Activated T-helper 2 cell treated with anti-CD3 and anti-CD28 coated beads, Interferon-gamma antibody, Interleukin-2, Interleukin-4, amounts not matched to agents 10 μg/mL and 5 μg/mL and 100 μg/mL, durations not matched to agents 14 hours and 24 hours and 36 hours (primary cell): ENCODE measurements at regions not wholly inside any gene's neighbourhood (a gene's known extent, or its start where the extent isn't known, plus 50 kb on each side); places are given as distances from the start of the nearest gene placed in this dataset.

ENCODE experiments used
- DNase-seq: peaks from one replicate; pipeline ENCODE4 v3.0.0; 2021; ENCODE audit warnings: low spot score
- H3K27ac Mint-ChIP-seq: one replicate; pipeline ENCODE4 v1.8.0; 2021; ENCODE audit warnings: mixed read lengths
- H3K27me3 Mint-ChIP-seq: one replicate; pipeline ENCODE4 v1.8.0; 2021; ENCODE audit warnings: low read depth, mixed read lengths
- H3K36me3 Mint-ChIP-seq: one replicate; pipeline ENCODE4 v1.8.0; 2021; ENCODE audit warnings: low read depth, mixed read lengths
- H3K4me1 Mint-ChIP-seq: one replicate; pipeline ENCODE4 v1.8.0; 2021; ENCODE audit warnings: low read depth, mixed read lengths
- H3K4me3 Mint-ChIP-seq: one replicate; pipeline ENCODE4 v1.8.0; 2021; ENCODE audit warnings: low read depth, mild to moderate bottlenecking, moderate library complexity, mixed read lengths
- H3K9me3 Mint-ChIP-seq: one replicate; pipeline ENCODE4 v1.8.0; 2021; ENCODE audit warnings: mixed read lengths
- intact Hi-C: fragments of 100-400 bp; cut with micrococcal nuclease; formaldehyde crosslinking; loops from one replicate; pipeline ENCODE4 v1.15.1; 2023

DNA sequence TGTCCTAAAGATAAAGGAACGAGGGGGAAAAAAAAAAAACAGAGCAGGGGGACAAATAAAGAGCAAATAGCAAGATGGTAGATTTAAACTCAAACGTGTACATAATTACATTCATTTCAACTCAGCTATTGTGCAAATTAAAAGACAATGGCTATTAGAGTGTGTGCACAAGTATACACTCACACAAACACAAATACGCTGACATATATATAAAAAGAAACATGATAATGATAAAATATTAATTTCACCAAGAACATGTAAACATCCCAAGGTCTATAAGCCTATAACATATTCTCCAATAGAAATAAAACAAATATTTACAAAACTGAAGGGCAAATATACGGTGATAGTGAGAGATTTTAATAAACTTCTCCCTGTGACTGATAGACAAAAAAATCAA, 1354.9 kb upstream of the GJE1 start:
- peaks cover 8% of the 10 kb centered on the region for H3K4me1 Mint-ChIP-seq
- H3K36me3 Mint-ChIP-seq: no peaks in the 10 kb centered on the region
- no peak overlapping the region for H3K27ac Mint-ChIP-seq

DNA sequence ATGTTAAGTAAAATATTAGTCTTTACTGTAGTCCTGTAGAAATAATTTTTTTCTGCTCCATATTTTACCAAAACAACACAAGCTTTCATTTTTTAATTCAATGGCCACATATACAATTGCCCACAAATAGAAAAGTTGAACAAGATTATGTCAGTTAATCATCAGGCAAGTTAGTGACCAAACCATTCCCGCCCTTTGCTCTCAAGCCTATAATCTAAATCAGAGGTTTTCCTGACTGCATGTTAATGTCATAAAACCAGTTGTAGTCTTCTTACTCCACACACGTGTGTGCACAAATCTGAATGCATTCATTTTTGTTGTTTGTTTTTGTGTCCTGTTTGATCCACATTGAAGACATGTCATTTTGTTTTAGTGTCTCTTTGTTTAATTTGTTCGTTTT, 1357.7 kb upstream of the GJE1 start:
- H3K9me3 Mint-ChIP-seq: peaks cover 17% of the 10 kb centered on the region
- intact Hi-C loops: loop anchor here (10.0 kb wide), 1 partner anchor 190 kb away; no protein-coding TSS in a partner anchor
- peaks cover 10% of the 10 kb centered on the region for H3K27me3 Mint-ChIP-seq
- H3K36me3 Mint-ChIP-seq: no peaks in the 10 kb centered on the region
- DNase-seq: no peak
- no peak overlapping the region for H3K27ac Mint-ChIP-seq
- H3K4me3 Mint-ChIP-seq: no peak overlapping the region
- peaks cover 8% of the 10 kb centered on the region for H3K4me1 Mint-ChIP-seq

More for the DNA sequence above, 1354.9 kb upstream of the GJE1 start:
- no peak for DNase-seq
- Mint-ChIP-seq H3K9me3 (no peaks in the 10 kb centered on the region), H3K27me3 (peaks cover 10% of the 10 kb centered on the region), H3K4me3 (no peak overlapping the region)
- intact Hi-C loops: loop anchor here (10.0 kb wide), 1 partner anchor 193 kb away; no protein-coding TSS in a partner anchor

DNA sequence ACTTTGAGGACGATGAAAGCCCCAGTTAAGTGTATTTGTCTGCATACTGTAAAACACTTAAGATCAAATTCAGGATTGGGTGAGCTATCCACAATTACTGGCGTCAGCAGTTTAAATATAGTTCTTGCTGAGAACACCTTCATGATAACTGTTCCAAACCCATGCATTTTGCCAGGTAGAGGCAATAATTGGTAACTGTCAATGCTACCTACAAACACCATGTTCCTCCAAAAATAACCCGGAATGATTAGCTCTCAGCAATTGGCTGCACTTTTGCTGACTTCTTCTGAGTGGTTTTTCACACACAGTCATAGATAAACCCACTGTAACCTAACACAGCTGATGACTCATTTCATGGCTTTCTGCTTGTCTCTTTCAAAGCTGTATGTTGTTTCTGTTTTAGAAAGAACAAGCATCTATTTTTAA, 1358.6 kb upstream of the GJE1 start:
- intact Hi-C loops: loop anchor here (1.0 to 10.0 kb wide), 2 partner anchors 35 to 189 kb away; no protein-coding TSS in a partner anchor
- Mint-ChIP-seq H3K9me3 (peaks cover 23% of the 10 kb centered on the region), H3K27me3 (peaks cover 10% of the 10 kb centered on the region), H3K27ac (no peak overlapping the region), H3K36me3 (no peaks in the 10 kb centered on the region), H3K4me3 (no peak overlapping the region), H3K4me1 (peaks cover 8% of the 10 kb centered on the region)
- DNase-seq: no peak

DNA sequence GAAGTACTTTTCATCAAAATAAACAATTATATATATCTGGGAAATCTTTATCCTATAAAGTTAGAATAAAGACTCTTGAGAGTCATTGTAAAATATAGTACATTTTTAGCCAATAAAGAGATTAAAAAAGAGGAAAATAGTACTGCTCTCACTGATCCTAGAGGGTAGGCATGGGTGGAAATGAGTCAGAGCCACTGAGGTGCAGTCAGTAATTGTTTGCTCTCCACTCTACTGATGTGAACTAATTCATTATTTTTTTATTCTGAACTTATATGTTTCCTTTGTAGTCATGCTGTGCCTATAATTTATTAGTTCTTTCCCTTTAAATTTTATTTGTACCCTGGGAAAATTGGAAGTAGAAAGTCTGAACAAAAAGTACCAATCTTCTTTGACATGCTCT, 1359.4 kb upstream of the GJE1 start:
- Mint-ChIP-seq H3K9me3 (peaks cover 25% of the 10 kb centered on the region), H3K36me3 (no peaks in the 10 kb centered on the region), H3K4me1 (peaks cover 8% of the 10 kb centered on the region), H3K27me3 (peaks cover 7% of the 10 kb centered on the region), H3K4me3 (no peak overlapping the region), H3K27ac (no peak overlapping the region)
- intact Hi-C loops: loop anchor here (10.0 kb wide), 1 partner anchor 188 kb away; no protein-coding TSS in a partner anchor
- no peak for DNase-seq

DNA sequence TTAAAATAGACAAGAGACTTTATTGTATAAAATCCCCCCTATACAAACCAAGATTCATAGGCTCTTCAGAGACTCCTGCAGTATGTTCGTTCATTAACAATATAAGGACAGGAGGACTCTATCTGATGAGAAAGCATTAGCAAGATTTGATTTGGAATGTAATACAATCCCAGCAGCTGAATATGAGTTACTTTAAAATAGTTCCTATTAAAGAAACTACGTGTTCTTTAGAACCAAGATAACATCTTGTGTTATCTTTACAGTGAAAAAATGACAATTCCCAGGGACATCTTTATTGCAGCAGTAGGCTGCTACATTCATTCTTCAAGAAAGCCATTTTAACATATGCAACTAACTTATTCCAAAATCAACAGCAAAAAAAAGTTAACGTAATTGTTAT, 1360.1 kb upstream of the GJE1 start:
- intact Hi-C loops: loop anchor here (10.0 kb wide), 1 partner anchor 188 kb away; no protein-coding TSS in a partner anchor
- H3K9me3 Mint-ChIP-seq: peaks cover 30% of the 10 kb centered on the region
- DNase-seq: no peak
- peaks cover 7% of the 10 kb centered on the region for H3K27me3 Mint-ChIP-seq
- H3K4me3 Mint-ChIP-seq: no peak overlapping the region
- H3K4me1 Mint-ChIP-seq: peaks cover 8% of the 10 kb centered on the region
- H3K27ac Mint-ChIP-seq: no peak overlapping the region
- no peaks in the 10 kb centered on the region for H3K36me3 Mint-ChIP-seq

DNA sequence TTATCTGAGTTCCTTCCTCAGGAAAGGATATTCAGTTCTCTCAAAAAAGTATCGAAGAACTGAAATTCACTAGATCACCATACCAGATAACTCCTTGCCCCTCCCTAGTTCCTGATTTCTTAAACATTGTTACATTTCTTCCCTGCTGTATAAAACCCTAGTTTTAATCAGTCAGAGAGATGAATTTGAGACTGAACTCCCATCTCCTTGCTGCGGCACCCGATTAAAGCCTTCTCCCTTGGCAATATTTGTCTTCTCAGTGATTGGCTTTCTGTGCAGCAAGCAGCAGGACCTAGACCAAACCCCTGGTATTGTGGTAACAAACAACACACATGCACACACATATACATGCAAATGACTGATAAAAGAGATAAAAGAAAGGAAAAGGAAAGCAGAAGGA, 1364.6 kb upstream of the GJE1 start:
- H3K36me3 Mint-ChIP-seq: no peaks in the 10 kb centered on the region
- H3K27me3 Mint-ChIP-seq: peaks cover 2% of the 10 kb centered on the region
- H3K4me1 Mint-ChIP-seq: no peaks in the 10 kb centered on the region
- H3K27ac Mint-ChIP-seq: no peak overlapping the region
- no peak overlapping the region for H3K4me3 Mint-ChIP-seq
- intact Hi-C loops: no loop called here
- peaks cover 40% of the 10 kb centered on the region for H3K9me3 Mint-ChIP-seq
- DNase-seq: no peak

DNA sequence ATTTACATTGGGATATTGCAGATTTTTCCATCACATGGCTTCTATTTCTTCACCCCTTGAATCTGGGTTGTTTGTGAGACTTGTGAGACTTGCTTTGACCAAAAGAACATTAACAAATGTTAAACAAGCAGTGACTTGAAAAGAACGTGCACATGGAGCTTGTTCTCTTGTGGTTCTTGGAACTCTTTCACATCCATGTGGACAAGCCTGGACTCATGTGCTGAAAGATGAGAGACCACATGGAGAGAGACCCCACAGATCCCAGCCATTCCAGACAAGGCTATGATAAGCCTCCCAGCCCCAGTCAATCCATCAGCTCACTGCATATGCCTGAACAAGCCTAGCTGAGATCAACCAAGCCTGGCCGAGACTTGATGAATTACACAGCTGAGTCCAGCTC, 1365.7 kb upstream of the GJE1 start:
- Mint-ChIP-seq H3K4me3 (no peak overlapping the region), H3K27me3 (peaks cover 2% of the 10 kb centered on the region), H3K27ac (no peak overlapping the region), H3K4me1 (no peaks in the 10 kb centered on the region), H3K9me3 (peaks cover 39% of the 10 kb centered on the region), H3K36me3 (no peaks in the 10 kb centered on the region)
- no peak for DNase-seq
- intact Hi-C loops: no loop called here

DNA sequence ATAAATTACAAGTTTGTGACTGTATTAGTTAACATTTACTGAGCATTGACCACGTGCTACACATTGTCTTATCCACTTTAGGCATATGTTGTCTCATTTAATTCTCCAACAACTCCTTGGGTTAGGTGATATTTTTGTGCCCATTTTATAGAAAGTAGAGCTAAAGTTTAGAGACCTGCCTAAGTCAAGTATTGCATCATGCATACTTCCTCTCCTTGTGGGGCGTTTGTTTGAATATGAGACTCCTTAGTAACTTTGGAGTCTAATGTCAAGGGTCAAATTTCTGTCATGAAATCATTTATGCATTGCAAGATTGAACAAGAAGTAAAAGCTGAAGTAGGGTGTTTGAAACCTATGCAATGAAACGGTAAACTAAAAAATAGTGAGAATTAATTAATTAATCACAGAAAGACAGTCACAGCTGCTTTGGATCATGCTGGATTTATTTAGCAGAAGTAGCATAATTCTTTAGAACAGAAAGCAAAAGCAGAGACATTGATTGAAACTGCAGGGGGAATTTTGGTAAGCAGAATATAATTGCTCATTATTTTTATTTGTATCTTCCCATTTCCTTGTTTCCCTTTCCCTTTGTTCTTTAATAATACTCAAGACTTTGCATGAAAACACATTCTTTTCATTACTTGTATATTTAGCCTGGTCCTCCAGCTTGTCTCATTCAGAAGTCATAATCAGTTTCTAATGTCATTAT, 1374.4 kb upstream of the GJE1 start:
- no peak for DNase-seq
- no peak overlapping the region for H3K27ac Mint-ChIP-seq

DNA sequence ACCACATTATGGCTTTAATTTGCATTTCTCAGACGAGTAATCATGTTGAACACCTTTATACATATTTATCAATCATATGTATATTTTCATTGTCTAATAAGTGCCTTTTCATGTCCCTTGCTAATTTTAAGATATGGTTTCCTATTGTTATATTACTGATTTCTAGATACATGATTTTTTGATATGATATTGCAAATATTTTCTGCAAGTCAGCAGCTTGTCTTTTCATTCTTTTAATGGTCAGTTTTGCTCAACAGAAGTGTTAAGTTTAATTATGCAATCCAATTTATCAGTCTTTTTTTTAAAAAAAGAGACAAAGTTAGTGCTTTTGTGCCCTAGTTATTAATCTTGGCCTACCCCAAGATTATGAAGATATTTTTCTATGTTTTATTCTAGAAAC, 1377.8 kb upstream of the CITED2 start:
- no peak for DNase-seq
- Mint-ChIP-seq H3K4me1 (no peaks in the 10 kb centered on the region), H3K27ac (no peak overlapping the region), H3K27me3 (no peaks in the 10 kb centered on the region), H3K4me3 (no peak overlapping the region), H3K9me3 (peaks cover 15% of the 10 kb centered on the region), H3K36me3 (no peaks in the 10 kb centered on the region)
- intact Hi-C loops: no loop called here

More for the DNA sequence above, 1374.4 kb upstream of the GJE1 start:
- Mint-ChIP-seq H3K27me3 (no peaks in the 10 kb centered on the region), H3K4me3 (no peak overlapping the region), H3K4me1 (peaks cover 2% of the 10 kb centered on the region), H3K9me3 (no peaks in the 10 kb centered on the region), H3K36me3 (no peaks in the 10 kb centered on the region)
- intact Hi-C loops: no loop called here

DNA sequence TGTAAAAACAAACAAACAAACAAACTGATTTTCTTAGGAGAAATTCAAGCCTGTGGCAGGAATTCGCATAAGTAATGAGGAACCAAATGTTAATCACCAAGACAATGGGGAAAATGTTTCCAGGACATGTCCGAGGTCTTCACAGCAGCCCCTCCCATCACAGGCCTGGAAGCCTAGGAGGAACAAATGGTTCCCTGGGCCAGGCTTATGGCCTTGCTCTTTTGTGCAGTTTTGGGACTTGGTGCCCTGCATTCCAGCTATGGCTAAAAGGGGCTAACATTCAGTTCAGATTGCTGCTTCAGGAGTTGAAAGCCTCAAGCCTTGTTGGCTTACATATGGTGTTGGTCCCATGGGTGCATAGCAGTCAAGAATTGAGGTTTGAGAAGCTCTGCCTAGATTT, 1372.7 kb upstream of the CITED2 start:
- DNase-seq: no peak
- Mint-ChIP-seq H3K4me3 (no peak overlapping the region), H3K36me3 (no peaks in the 10 kb centered on the region), H3K27me3 (no peaks in the 10 kb centered on the region), H3K27ac (no peak overlapping the region), H3K9me3 (peaks cover 22% of the 10 kb centered on the region), H3K4me1 (no peaks in the 10 kb centered on the region)
- intact Hi-C loops: no loop called here

DNA sequence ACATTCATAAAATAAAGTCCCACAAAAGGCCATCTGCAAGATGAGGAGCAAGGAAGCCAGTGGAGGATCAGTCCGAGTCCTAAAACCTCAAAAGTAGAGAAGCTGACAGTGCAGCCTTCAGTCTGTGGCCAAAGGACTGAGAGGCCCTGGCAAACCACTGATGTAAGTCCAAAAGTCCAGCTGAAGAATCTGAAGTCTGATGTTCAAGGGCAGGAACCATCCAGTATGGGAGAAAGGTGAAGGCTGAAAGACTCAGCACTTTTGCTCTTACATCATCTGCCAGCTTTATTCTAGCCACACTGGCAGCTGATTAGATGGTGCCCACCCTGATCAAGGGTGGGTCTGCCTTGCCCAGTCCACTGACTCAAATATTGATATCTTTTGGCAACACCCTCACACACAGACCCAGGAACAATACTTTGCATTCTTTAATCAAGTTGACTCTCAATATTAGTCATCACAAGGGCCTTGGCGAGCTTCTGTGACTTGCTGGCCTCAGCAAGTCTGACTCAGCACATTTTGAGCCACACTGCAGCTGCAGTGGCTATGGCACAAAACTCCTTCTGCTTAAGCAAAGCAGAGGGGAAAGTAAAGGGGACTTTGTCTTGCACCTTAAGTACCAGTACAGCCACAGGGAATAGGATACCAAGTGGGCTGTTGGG, 1370.3 kb upstream of the CITED2 start:
- Mint-ChIP-seq H3K27ac (no peak overlapping the region), H3K27me3 (no peaks in the 10 kb centered on the region), H3K4me3 (no peak overlapping the region), H3K36me3 (no peaks in the 10 kb centered on the region), H3K4me1 (no peaks in the 10 kb centered on the region), H3K9me3 (peaks cover 22% of the 10 kb centered on the region)
- intact Hi-C loops: no loop called here
- DNase-seq: no peak

DNA sequence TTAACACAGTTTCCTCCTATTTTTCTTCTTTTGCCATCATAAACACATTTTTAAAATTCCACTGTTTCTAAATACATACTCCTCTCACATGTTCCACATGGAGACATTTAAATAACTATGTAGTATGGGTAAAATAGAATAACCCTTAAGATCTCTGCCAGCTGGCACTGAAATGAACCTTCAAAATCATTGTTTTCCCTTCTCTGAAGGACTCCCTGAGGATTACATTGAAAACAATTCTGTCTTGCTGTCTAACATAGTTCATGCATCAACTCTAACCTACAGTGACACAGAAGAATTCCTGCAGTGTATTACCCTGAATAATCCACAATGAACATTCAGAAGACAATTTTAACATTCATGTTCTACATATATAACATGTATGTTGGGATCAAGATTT, 1361.8 kb upstream of the CITED2 start:
- no peaks in the 10 kb centered on the region for H3K27me3 Mint-ChIP-seq
- H3K36me3 Mint-ChIP-seq: no peaks in the 10 kb centered on the region
- H3K4me1 Mint-ChIP-seq: no peaks in the 10 kb centered on the region
- H3K4me3 Mint-ChIP-seq: no peak overlapping the region
- DNase-seq: no peak
- H3K27ac Mint-ChIP-seq: no peak overlapping the region
- H3K9me3 Mint-ChIP-seq: no peaks in the 10 kb centered on the region
- intact Hi-C loops: no loop called here

DNA sequence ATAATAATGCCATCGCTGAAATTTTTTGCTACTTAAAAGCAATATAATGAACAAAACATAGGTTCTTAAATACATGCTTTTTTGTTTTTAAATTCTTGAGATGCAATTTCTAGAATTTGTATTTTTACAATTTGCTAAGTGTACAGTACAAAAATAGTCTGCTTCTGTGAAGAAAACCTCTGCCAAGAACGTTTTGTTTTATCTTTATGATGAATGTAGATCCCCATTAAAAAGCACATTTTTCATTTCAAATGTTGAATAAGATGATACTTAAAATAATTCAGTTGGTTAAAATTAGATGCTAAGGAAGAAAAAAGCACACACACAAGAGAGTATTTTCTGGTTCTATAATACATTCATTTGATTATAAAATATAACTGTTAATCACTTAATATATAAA, 1358.5 kb upstream of the CITED2 start:
- intact Hi-C loops: no loop called here
- no peaks in the 10 kb centered on the region for H3K27me3 Mint-ChIP-seq
- H3K4me1 Mint-ChIP-seq: peaks cover 2% of the 10 kb centered on the region
- DNase-seq: no peak
- no peak overlapping the region for H3K27ac Mint-ChIP-seq
- no peaks in the 10 kb centered on the region for H3K9me3 Mint-ChIP-seq
- H3K4me3 Mint-ChIP-seq: no peak overlapping the region
- no peaks in the 10 kb centered on the region for H3K36me3 Mint-ChIP-seq
